ENCODE measurements at regions not wholly inside any gene's neighbourhood (a gene's known extent, or its start where the extent isn't known, plus 50 kb on each side); places are given as distances from the start of the nearest gene placed in this dataset.
"Not testable (repeated sequence)": the region's sequence is repeated elsewhere in the genome, so short reads cannot be mapped to it uniquely, and the experiment has no call there.

- no peak overlapping the region for H3K4me3 ChIP-seq (ENCODE audit: low read depth, low read length)
- DNase-seq (ENCODE audit: low read depth), result no peak
Observed at GRCh38 chr2:172307800-172308199, 119.6 kb upstream of the ITGA6 start.

GRCh38 chr2:172308253-172308935, 119.0 kb upstream of the ITGA6 start:
- no peak for DNase-seq (ENCODE audit: low read depth)
- no peak overlapping the region for H3K4me3 ChIP-seq (ENCODE audit: low read depth, low read length)

GRCh38 chr2:172311921-172312345, 115.5 kb upstream of the ITGA6 start:
- DNase-seq (ENCODE audit: low read depth), result peak; percentile 54
- no peak overlapping the region for H3K4me3 ChIP-seq (ENCODE audit: low read depth, low read length)

GRCh38 chr2:172313715-172314341, 113.6 kb upstream of the ITGA6 start:
- no peak for DNase-seq (ENCODE audit: low read depth)
- H3K4me3 ChIP-seq (ENCODE audit: low read depth, low read length), result no peak overlapping the region

- not testable (repeated sequence) for H3K4me3 ChIP-seq (ENCODE audit: low read depth, low read length); DNase-seq (ENCODE audit: low read depth)
Observed at GRCh38 chr2:172315070-172315469, 112.3 kb upstream of the ITGA6 start.

- no peak for DNase-seq (ENCODE audit: low read depth)
- no peak overlapping the region for H3K4me3 ChIP-seq (ENCODE audit: low read depth, low read length)
Observed at GRCh38 chr2:172322049-172322448, 105.3 kb upstream of the ITGA6 start.

- DNase-seq (ENCODE audit: low read depth), result no peak
Observed at GRCh38 chr2:172323256-172323655, 104.1 kb upstream of the ITGA6 start.

GRCh38 chr2:172323861-172324597, 103.4 kb upstream of the ITGA6 start:
- DNase-seq (ENCODE audit: low read depth), result no peak
- H3K4me3 ChIP-seq (ENCODE audit: low read depth, low read length), result no peak overlapping the region

More at GRCh38 chr2:172323256-172323655, 104.1 kb upstream of the ITGA6 start:
- no peak overlapping the region for H3K4me3 ChIP-seq (ENCODE audit: low read depth, low read length)

- no peak overlapping the region for H3K4me3 ChIP-seq (ENCODE audit: low read depth, low read length)
- DNase-seq (ENCODE audit: low read depth), result no peak
Observed at GRCh38 chr2:172326211-172326509, 101.2 kb upstream of the ITGA6 start.

- no peak overlapping the region for H3K4me3 ChIP-seq (ENCODE audit: low read depth, low read length)
- DNase-seq (ENCODE audit: low read depth), result no peak
Observed at GRCh38 chr2:172328103-172328841, 99.1 kb upstream of the ITGA6 start.

GRCh38 chr2:172329416-172329773, 98.0 kb upstream of the ITGA6 start:
- DNase-seq (ENCODE audit: low read depth), result no peak
- no peak overlapping the region for H3K4me3 ChIP-seq (ENCODE audit: low read depth, low read length)

- H3K4me3 ChIP-seq (ENCODE audit: low read depth, low read length), result no peak overlapping the region
- DNase-seq (ENCODE audit: low read depth), result no peak
Observed at GRCh38 chr2:172329774-172330671, 97.4 kb upstream of the ITGA6 start.

GRCh38 chr2:172332507-172332906, 94.9 kb upstream of the ITGA6 start:
- DNase-seq (ENCODE audit: low read depth), result no peak
- no peak overlapping the region for H3K4me3 ChIP-seq (ENCODE audit: low read depth, low read length)

GRCh38 chr2:172333235-172333977, 94.0 kb upstream of the ITGA6 start:
- H3K4me3 ChIP-seq (ENCODE audit: low read depth, low read length), result no peak overlapping the region
- DNase-seq (ENCODE audit: low read depth), result no peak

GRCh38 chr2:172333978-172334330, 93.4 kb upstream of the ITGA6 start:
- no peak overlapping the region for H3K4me3 ChIP-seq (ENCODE audit: low read depth, low read length)
- DNase-seq (ENCODE audit: low read depth), result no peak

GRCh38 chr2:172334988-172335387, 92.4 kb upstream of the ITGA6 start:
- H3K4me3 ChIP-seq (ENCODE audit: low read depth, low read length), result no peak overlapping the region
- no peak for DNase-seq (ENCODE audit: low read depth)

- no peak overlapping the region for H3K4me3 ChIP-seq (ENCODE audit: low read depth, low read length)
- no peak for DNase-seq (ENCODE audit: low read depth)
Observed at GRCh38 chr2:172335736-172336135, 91.7 kb upstream of the ITGA6 start.

- DNase-seq (ENCODE audit: low read depth), result no peak
Observed at GRCh38 chr2:172336681-172337080, 90.7 kb upstream of the ITGA6 start.

More at GRCh38 chr2:172336681-172337080, 90.7 kb upstream of the ITGA6 start:
- no peak overlapping the region for H3K4me3 ChIP-seq (ENCODE audit: low read depth, low read length)
